ENCODE measurements at regions not wholly inside any gene's neighbourhood (a gene's known extent, or its start where the extent isn't known, plus 50 kb on each side); places are given as distances from the start of the nearest gene placed in this dataset.

DNA sequence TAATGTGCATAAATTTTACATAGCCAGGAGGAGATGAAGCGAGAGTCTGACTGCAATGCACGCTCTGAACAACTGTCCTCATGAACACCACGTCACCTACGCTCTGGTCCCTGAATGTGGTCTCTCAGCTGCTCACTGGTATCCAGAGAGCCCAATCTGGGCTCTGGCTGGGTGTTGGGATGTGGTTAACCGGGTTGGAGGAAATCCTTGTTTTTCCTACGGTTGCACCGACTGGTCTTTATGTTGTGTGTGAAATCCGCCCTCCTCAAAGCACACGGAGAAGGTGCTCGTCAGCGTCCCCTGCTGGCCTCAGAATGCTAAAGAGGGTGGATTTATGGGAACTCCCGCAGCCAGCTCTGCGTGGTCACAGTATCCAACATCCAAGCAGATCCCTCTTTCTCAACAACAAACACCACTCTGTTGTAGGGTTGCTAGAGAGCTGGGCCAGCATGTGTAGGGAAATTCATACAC is 51.8 kb upstream of the FAM89A start:
- TF ChIP-seq, protein P1, sequence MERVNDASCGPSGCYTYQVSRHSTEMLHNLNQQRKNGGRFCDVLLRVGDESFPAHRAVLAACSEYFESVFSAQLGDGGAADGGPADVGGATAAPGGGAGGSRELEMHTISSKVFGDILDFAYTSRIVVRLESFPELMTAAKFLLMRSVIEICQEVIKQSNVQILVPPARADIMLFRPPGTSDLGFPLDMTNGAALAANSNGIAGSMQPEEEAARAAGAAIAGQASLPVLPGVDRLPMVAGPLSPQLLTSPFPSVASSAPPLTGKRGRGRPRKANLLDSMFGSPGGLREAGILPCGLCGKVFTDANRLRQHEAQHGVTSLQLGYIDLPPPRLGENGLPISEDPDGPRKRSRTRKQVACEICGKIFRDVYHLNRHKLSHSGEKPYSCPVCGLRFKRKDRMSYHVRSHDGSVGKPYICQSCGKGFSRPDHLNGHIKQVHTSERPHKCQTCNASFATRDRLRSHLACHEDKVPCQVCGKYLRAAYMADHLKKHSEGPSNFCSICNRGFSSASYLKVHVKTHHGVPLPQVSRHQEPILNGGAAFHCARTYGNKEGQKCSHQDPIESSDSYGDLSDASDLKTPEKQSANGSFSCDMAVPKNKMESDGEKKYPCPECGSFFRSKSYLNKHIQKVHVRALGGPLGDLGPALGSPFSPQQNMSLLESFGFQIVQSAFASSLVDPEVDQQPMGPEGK (tag by site-specific recombination; IDR thresholded peaks at IDR 0.05), result no peak
- TF ChIP-seq TCF7L2 (IDR thresholded peaks at IDR 0.05; ENCODE audit: borderline replicate concordance, low read depth, low read length) (no peak), ZNF510 (tag by site-specific recombination; IDR thresholded peaks at IDR 0.05; ENCODE audit: insufficient replicate concordance) (no peak), ZNF214 (tag by site-specific recombination; IDR thresholded peaks at IDR 0.05; ENCODE audit: borderline replicate concordance) (no peak)
- TF ChIP-seq, protein P2, sequence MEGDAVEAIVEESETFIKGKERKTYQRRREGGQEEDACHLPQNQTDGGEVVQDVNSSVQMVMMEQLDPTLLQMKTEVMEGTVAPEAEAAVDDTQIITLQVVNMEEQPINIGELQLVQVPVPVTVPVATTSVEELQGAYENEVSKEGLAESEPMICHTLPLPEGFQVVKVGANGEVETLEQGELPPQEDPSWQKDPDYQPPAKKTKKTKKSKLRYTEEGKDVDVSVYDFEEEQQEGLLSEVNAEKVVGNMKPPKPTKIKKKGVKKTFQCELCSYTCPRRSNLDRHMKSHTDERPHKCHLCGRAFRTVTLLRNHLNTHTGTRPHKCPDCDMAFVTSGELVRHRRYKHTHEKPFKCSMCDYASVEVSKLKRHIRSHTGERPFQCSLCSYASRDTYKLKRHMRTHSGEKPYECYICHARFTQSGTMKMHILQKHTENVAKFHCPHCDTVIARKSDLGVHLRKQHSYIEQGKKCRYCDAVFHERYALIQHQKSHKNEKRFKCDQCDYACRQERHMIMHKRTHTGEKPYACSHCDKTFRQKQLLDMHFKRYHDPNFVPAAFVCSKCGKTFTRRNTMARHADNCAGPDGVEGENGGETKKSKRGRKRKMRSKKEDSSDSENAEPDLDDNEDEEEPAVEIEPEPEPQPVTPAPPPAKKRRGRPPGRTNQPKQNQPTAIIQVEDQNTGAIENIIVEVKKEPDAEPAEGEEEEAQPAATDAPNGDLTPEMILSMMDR (tag by site-specific recombination; IDR thresholded peaks at IDR 0.05), result 0 out of 2 replicates have a peak, but pooled peaks have one; percentile 17
- TF ChIP-seq, protein P3, sequence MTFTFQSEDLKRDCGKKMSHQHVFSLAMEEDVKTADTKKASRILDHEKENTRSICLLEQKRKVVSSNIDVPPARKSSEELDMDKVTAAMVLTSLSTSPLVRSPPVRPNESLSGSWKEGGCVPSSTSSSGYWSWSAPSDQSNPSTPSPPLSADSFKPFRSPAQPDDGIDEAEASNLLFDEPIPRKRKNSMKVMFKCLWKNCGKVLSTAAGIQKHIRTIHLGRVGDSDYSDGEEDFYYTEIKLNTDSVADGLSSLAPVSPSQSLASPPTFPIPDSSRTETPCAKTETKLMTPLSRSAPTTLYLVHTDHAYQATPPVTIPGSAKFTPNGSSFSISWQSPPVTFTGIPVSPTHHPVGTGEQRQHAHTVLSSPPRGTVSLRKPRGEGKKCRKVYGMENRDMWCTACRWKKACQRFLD (tag by site-specific recombination; IDR thresholded peaks at IDR 0.05), result no peak

Data from HEK293 (cell line).